WTC11 (cell line): ENCODE measurements at regions not wholly inside any gene's neighbourhood (a gene's known extent, or its start where the extent isn't known, plus 50 kb on each side); places are given as distances from the start of the nearest gene placed in this dataset.

Experiments used
- ATAC-seq: fragments of 200-7000 bp; cut with Tn5 transposase; 2 replicates; pipeline ENCODE4 v1.10.0; 2021; ENCODE audit warnings: mild to moderate bottlenecking, moderate library complexity
- CTCF ChIA-PET: fragments of 300-600 bp; sonication (Branson Sonifier 250); formaldehyde crosslinking; loops from one replicate; lab custom pipeline; 2021; ENCODE audit warnings: antibody characterized with exemption; lab: Charles Lee
- POLR2A ChIA-PET: fragments of 350-600 bp; sonication (Branson Sonifier 250); formaldehyde crosslinking; loops from one replicate; lab custom pipeline; 2021; ENCODE audit warnings: antibody characterized with exemption; lab: Charles Lee
- DNase-seq: peaks from one replicate; pipeline ENCODE4 v3.0.0; 2021; ENCODE audit warnings: low spot score
- H3K27ac Mint-ChIP-seq: 2 replicates; pipeline ENCODE4 v1.8.0; 2021; ENCODE audit warnings: mixed read lengths
- H3K27me3 Mint-ChIP-seq: 2 replicates; pipeline ENCODE4 v1.8.0; 2021; ENCODE audit warnings: low read depth, mild to moderate bottlenecking, moderate library complexity, mixed read lengths
- H3K36me3 Mint-ChIP-seq: 2 replicates; pipeline ENCODE4 v1.8.0; 2021; ENCODE audit warnings: mixed read lengths
- H3K4me1 Mint-ChIP-seq: 2 replicates; pipeline ENCODE4 v1.8.0; 2022; ENCODE audit warnings: mixed read lengths
- H3K4me3 Mint-ChIP-seq: 2 replicates; pipeline ENCODE4 v1.8.0; 2021; ENCODE audit warnings: mild to moderate bottlenecking, moderate library complexity, mixed read lengths
- H3K9me3 Mint-ChIP-seq: 2 replicates; pipeline ENCODE4 v1.8.0; 2021; ENCODE audit warnings: mixed read lengths
- CREB1 ChIP-seq: sonication (generic); formaldehyde crosslinking; IDR thresholded peaks from 2 replicates; pipeline ENCODE4 v1.8.0; 2023; ENCODE audit warnings: mild to moderate bottlenecking, missing genetic modification reagents
- E2F4 ChIP-seq: sonication (generic); formaldehyde crosslinking; IDR thresholded peaks from 2 replicates; pipeline ENCODE4 v1.8.1; 2022; ENCODE audit warnings: low read depth, mild to moderate bottlenecking, moderate library complexity, missing genetic modification reagents, borderline replicate concordance
- ELF4 ChIP-seq: sonication (generic); formaldehyde crosslinking; IDR thresholded peaks from 2 replicates; pipeline ENCODE4 v1.8.1; 2022; ENCODE audit warnings: low read depth, mild to moderate bottlenecking, moderate library complexity, missing genetic modification reagents
- ESRRA ChIP-seq: sonication (generic); formaldehyde crosslinking; IDR thresholded peaks from 2 replicates; pipeline ENCODE4 v1.8.1; 2022; ENCODE audit warnings: mild to moderate bottlenecking, missing genetic modification reagents, borderline replicate concordance
- FOXP1 ChIP-seq: sonication (generic); formaldehyde crosslinking; IDR thresholded peaks from 2 replicates; pipeline ENCODE4 v1.8.0; 2022; ENCODE audit warnings: missing genetic modification reagents, mild to moderate bottlenecking, moderate library complexity, borderline replicate concordance
- GABPB1 ChIP-seq: sonication (generic); formaldehyde crosslinking; IDR thresholded peaks from 2 replicates; pipeline ENCODE4 v1.8.1; 2023; ENCODE audit warnings: mild to moderate bottlenecking, missing genetic modification reagents
- GRHL2 ChIP-seq: fragments of 250-450 bp; sonication (Bioruptor Pico); IDR thresholded peaks from 2 replicates; pipeline ENCODE4 v1.8.0; 2022; ENCODE audit warnings: mild to moderate bottlenecking, moderate library complexity; ENCODE audit not compliant: insufficient replicate concordance, severe bottlenecking
- HMGA2 ChIP-seq: fragments of 250-450 bp; sonication (Bioruptor Pico); IDR thresholded peaks from 2 replicates; pipeline ENCODE4 v1.4.0; 2021; ENCODE audit warnings: mild to moderate bottlenecking, moderate library complexity
- MXD4 ChIP-seq: fragments of 250-450 bp; sonication (Bioruptor Pico); IDR thresholded peaks from 2 replicates; pipeline ENCODE4 v1.8.0; 2021; ENCODE audit warnings: mild to moderate bottlenecking, moderate library complexity, borderline replicate concordance
- MYBL2 ChIP-seq: sonication (generic); formaldehyde crosslinking; IDR thresholded peaks from 2 replicates; pipeline ENCODE4 v1.8.1; 2023; ENCODE audit warnings: mild to moderate bottlenecking, moderate library complexity, missing genetic modification reagents
- NFATC4 ChIP-seq: fragments of 250-450 bp; sonication (Bioruptor Pico); IDR thresholded peaks from 2 replicates; pipeline ENCODE4 v1.9.0; 2021; ENCODE audit warnings: mild to moderate bottlenecking
- NFE2L1 ChIP-seq: sonication (generic); formaldehyde crosslinking; IDR thresholded peaks from 2 replicates; pipeline ENCODE4 v1.8.1; 2023; ENCODE audit warnings: missing genetic modification reagents
- OVOL2 ChIP-seq: fragments of 250-450 bp; sonication (Bioruptor Pico); IDR thresholded peaks from 2 replicates; pipeline ENCODE4 v1.9.0; 2021; ENCODE audit warnings: mild to moderate bottlenecking, borderline replicate concordance
- TP53 ChIP-seq: sonication (generic); formaldehyde crosslinking; IDR thresholded peaks from 2 replicates; pipeline ENCODE4 v1.8.1; 2023; ENCODE audit warnings: mild to moderate bottlenecking, missing genetic modification reagents
- ZNF263 ChIP-seq: sonication (generic); formaldehyde crosslinking; IDR thresholded peaks from 2 replicates; pipeline ENCODE4 v1.8.1; 2022; ENCODE audit warnings: low read depth, mild to moderate bottlenecking, moderate library complexity, missing genetic modification reagents
- ZNF281 ChIP-seq: sonication (generic); formaldehyde crosslinking; IDR thresholded peaks from 2 replicates; pipeline ENCODE4 v1.8.0; 2023; ENCODE audit warnings: mild to moderate bottlenecking, missing genetic modification reagents
- ZNF423 ChIP-seq: fragments of 250-450 bp; sonication (Bioruptor Pico); IDR thresholded peaks from 2 replicates; pipeline ENCODE4 v2.1.2; 2022; ENCODE audit warnings: mild to moderate bottlenecking, moderate library complexity
- TF ChIP-seq, protein P1 (sequence below): sonication (generic); formaldehyde crosslinking; conservative IDR thresholded peaks from 2 replicates; pipeline ENCODE4 v1.8.1; 2023; ENCODE audit warnings: mild to moderate bottlenecking, low read depth, missing genetic modification reagents, moderate library complexity
- TF ChIP-seq, protein P2 (sequence below): fragments of 250-450 bp; sonication (Bioruptor Pico); IDR thresholded peaks from 2 replicates; pipeline ENCODE4 v1.8.0; 2021; ENCODE audit warnings: mild to moderate bottlenecking
- TF ChIP-seq, protein P3 (sequence below): sonication (generic); formaldehyde crosslinking; IDR thresholded peaks from 2 replicates; pipeline ENCODE4 v1.8.1; 2023; ENCODE audit warnings: mild to moderate bottlenecking, moderate library complexity, missing genetic modification reagents

- CTCF ChIA-PET = no interaction called here
- POLR2A ChIA-PET = no interaction called here
- peaks cover 22% of the 10 kb centered on the region for H3K4me1 Mint-ChIP-seq
- H3K36me3 Mint-ChIP-seq = no peaks in the 10 kb centered on the region; the same call in 1 of the 2 replicates
- no peak overlapping the region for H3K4me3 Mint-ChIP-seq
- TF ChIP-seq FOXP1 (CRISPR knock-in tag) (no peak), OVOL2 (CRISPR knock-in tag) (no peak), ESRRA (no peak), MYBL2 (no peak), NFE2L1 (CRISPR knock-in tag) (no peak), TP53 (CRISPR knock-in tag) (no peak), NFATC4 (CRISPR knock-in tag) (no peak), ZNF281 (CRISPR knock-in tag) (no peak), GRHL2 (CRISPR knock-in tag) (no peak), ZNF263 (CRISPR knock-in tag) (no peak), HMGA2 (no peak), MXD4 (no peak), CREB1 (CRISPR knock-in tag) (no peak), ELF4 (CRISPR knock-in tag) (no peak), E2F4 (CRISPR knock-in tag) (no peak)
- TF ChIP-seq, protein P1, sequence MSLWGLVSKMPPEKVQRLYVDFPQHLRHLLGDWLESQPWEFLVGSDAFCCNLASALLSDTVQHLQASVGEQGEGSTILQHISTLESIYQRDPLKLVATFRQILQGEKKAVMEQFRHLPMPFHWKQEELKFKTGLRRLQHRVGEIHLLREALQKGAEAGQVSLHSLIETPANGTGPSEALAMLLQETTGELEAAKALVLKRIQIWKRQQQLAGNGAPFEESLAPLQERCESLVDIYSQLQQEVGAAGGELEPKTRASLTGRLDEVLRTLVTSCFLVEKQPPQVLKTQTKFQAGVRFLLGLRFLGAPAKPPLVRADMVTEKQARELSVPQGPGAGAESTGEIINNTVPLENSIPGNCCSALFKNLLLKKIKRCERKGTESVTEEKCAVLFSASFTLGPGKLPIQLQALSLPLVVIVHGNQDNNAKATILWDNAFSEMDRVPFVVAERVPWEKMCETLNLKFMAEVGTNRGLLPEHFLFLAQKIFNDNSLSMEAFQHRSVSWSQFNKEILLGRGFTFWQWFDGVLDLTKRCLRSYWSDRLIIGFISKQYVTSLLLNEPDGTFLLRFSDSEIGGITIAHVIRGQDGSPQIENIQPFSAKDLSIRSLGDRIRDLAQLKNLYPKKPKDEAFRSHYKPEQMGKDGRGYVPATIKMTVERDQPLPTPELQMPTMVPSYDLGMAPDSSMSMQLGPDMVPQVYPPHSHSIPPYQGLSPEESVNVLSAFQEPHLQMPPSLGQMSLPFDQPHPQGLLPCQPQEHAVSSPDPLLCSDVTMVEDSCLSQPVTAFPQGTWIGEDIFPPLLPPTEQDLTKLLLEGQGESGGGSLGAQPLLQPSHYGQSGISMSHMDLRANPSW = no peak
- TF ChIP-seq, protein P2, sequence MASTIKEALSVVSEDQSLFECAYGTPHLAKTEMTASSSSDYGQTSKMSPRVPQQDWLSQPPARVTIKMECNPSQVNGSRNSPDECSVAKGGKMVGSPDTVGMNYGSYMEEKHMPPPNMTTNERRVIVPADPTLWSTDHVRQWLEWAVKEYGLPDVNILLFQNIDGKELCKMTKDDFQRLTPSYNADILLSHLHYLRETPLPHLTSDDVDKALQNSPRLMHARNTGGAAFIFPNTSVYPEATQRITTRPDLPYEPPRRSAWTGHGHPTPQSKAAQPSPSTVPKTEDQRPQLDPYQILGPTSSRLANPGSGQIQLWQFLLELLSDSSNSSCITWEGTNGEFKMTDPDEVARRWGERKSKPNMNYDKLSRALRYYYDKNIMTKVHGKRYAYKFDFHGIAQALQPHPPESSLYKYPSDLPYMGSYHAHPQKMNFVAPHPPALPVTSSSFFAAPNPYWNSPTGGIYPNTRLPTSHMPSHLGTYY = no peak
- ATAC-seq (no peak), DNase-seq (no peak)
- H3K27ac Mint-ChIP-seq = no peak overlapping the region
- no peaks in the 10 kb centered on the region for H3K27me3 Mint-ChIP-seq
- peaks cover 17% of the 10 kb centered on the region for H3K9me3 Mint-ChIP-seq
Measured at GRCh38 chr7:109950256-109950655, 1140.7 kb upstream of the LRRN3 start.

DNA sequence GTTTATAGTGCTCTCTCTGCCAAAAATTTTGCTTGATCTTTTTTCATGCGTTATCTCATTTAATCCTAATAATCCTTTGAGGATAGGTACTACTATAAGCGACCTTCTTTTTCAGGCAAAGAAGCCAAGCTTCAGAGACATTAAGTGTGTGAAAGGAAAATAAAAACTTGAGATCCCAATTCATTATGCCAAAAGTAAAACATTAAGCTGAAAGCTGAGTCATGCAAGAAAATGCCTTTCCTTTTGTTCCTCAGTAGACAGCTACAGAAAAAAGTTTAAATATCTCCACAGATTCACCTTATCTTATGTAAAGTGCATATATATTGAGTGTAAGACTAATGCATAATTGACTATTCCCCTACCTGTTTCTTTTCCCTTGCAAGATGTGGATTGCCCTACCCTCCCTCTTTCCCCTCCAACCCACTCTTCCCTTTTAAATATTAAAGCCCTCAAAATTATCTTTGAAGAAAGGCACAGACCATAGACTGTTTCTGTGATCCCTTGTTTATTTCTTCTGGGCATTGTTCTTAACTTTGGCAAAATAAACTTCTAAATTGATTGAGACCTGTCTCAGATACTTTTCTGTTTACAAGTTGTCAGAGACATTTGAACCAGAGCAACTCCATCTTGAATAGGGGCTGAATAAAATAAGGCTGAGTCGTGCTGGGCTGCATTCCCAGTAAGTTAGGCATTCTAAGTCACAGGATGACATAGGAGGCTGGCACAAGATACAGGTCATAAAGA is 1139.9 kb upstream of the LRRN3 start:
- Mint-ChIP-seq H3K27me3 (no peaks in the 10 kb centered on the region), H3K4me3 (no peak overlapping the region), H3K4me1 (peaks cover 19% of the 10 kb centered on the region), H3K27ac (no peak overlapping the region), H3K36me3 (no peaks in the 10 kb centered on the region; the same call in 1 of the 2 replicates), H3K9me3 (peaks cover 20% of the 10 kb centered on the region)
- no peak for DNase-seq
- POLR2A ChIA-PET = no interaction called here
- no peak for ATAC-seq
- CTCF ChIA-PET = no interaction called here
- TF ChIP-seq, protein P1 = no peak
- TF ChIP-seq, protein P2 = no peak
- no peak for TF ChIP-seq GABPB1 (CRISPR knock-in tag)
- TF ChIP-seq, protein P3, sequence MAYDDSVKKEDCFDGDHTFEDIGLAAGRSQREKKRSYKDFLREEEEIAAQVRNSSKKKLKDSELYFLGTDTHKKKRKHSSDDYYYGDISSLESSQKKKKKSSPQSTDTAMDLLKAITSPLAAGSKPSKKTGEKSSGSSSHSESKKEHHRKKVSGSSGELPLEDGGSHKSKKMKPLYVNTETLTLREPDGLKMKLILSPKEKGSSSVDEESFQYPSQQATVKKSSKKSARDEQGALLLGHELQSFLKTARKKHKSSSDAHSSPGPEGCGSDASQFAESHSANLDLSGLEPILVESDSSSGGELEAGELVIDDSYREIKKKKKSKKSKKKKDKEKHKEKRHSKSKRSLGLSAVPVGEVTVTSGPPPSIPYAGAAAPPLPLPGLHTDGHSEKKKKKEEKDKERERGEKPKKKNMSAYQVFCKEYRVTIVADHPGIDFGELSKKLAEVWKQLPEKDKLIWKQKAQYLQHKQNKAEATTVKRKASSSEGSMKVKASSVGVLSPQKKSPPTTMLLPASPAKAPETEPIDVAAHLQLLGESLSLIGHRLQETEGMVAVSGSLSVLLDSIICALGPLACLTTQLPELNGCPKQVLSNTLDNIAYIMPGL (CRISPR knock-in tag) = no peak
- no peak for TF ChIP-seq ZNF423
